Fibroblast of the aortic adventitia (primary cell): ENCODE measurements at regions not wholly inside any gene's neighbourhood (a gene's known extent, or its start where the extent isn't known, plus 50 kb on each side); places are given as distances from the start of the nearest gene placed in this dataset.

Experiments
- DNase-seq: peaks from one replicate; pipeline ENCODE4 v3.0.0-alpha.2; 2010; ENCODE audit warnings: low read depth
- H3K4me3 ChIP-seq: 2 replicates; pipeline ENCODE4 v1.5.1; 2011; ENCODE audit warnings: low read depth, mild to moderate bottlenecking, control low read depth, low read length, moderate library complexity
- CTCF ChIP-seq: IDR thresholded peaks from 2 replicates; pipeline ENCODE4 v1.5.1; 2011; ENCODE audit warnings: mild to moderate bottlenecking, low read length, control low read depth, inconsistent platforms; ENCODE audit not compliant: insufficient read depth

DNA sequence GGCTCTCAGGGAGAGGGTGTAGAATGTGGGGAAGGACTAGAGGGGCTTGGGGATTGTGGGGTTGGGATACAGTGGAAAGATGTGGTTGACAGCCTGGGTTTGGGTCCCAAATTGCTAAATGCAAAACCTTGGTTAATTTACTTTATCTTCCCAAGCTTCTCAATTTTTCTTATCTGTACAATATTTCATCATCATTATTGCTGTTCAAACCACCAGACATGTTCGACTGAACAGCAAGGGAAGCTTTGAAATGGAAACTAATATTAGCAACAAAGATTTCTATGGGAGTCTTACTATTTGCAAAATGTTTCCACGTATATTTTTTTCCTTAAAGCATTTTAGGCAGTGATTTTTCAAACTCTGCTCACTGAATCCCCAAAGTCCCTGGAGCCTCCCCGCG lies 67.0 kb upstream of the KAZN start:
- no peak for TF ChIP-seq CTCF
- no peak overlapping the region for H3K4me3 ChIP-seq
- DNase-seq: no peak

DNA sequence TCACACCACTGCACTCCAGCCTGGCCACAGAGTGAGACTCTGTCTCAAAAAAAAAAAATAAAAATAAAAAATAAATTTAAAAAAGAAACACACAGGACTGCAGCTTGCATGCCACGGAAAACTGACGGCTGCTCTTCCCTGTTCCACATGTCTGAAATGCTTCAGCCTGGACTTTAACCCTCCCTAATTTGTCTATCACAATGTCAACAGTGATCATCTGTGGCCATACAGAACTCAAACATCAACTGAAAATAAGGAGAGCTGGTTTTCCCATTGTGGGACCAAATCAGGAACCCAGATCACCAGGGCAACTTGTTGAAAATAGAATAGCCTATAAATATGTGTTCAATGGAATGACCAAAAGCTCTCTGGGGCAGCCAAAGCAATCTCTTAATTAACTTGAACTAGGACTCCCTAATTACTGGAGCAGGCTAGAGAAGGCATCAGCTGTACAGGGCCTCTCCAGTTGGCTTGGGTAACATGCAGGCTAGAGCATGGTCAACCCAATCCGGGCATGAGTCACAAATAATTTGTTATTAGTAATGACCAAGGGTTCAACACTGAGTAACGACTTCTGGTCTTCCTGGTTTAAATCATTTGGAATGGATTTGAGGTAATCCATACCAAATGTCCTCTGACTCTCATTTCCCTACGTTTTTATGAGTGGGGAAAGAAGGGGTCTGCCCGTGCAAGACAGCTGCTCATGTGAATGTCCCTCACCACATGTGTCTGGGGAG lies 62.7 kb upstream of the KAZN start:
- DNase-seq: no peak
- TF ChIP-seq CTCF: no peak
- no peak overlapping the region for H3K4me3 ChIP-seq

DNA sequence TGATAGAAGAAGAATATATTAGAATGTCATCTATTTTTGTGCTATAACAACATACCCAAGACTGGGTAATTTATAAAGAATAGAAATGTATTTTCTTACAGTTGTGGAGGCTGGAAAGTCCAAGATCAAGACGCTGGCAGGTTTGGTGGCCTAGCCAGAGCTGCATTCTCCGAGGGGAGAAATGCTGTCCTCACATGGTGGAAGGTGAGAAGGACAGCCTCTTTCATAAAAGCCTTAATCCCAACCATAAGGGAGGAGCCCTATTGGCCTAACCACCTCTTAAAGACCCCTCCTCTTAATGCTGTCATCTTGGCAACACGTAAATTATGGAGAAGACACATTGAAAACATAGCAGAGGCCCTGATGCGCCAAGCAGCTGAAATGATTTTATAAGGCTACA lies 60.1 kb upstream of the KAZN start:
- peak; percentile 30 for TF ChIP-seq CTCF
- no peak overlapping the region for H3K4me3 ChIP-seq
- DNase-seq: no peak

- TF ChIP-seq CTCF: no peak
- no peak overlapping the region for H3K4me3 ChIP-seq
- DNase-seq: no peak
Observed at GRCh38 chr1:14539309-14539708, 59.2 kb upstream of the KAZN start.

GRCh38 chr1:14539953-14540563 lies 58.4 kb upstream of the KAZN start:
- no peak overlapping the region for H3K4me3 ChIP-seq
- no peak for DNase-seq
- no peak for TF ChIP-seq CTCF

GRCh38 chr1:14541348-14541747 lies 57.1 kb upstream of the KAZN start:
- no peak overlapping the region for H3K4me3 ChIP-seq
- no peak for TF ChIP-seq CTCF
- no peak for DNase-seq
